Lower leg skin (tissue), 4 donors: ENCODE measurements at regions not wholly inside any gene's neighbourhood (a gene's known extent, or its start where the extent isn't known, plus 50 kb on each side); places are given as distances from the start of the nearest gene placed in this dataset.

ENCODE experiments used
- DNase-seq, 2 donors: peaks; one replicate each; pipeline ENCODE4 v3.0.0-alpha.2; 2019; ENCODE audit warnings: low spot score in 2 of 2
- H3K4me3 ChIP-seq: fragments of 200-600 bp; sonication (generic); 2 replicates; pipeline ENCODE4 v1.5.1; 2017; ENCODE audit warnings: mild to moderate bottlenecking, low read depth; ENCODE audit not compliant: poor library complexity, severe bottlenecking
- CTCF ChIP-seq, 3 donors: fragments of 450-650 bp; IDR thresholded peaks; one replicate each; pipeline ENCODE4 v1.5.1; 2016; ENCODE audit warnings: antibody characterized with exemption in 3 of 3, mild to moderate bottlenecking in 3 of 3, moderate library complexity in 2 of 3
- POLR2A ChIP-seq, 2 donors: fragments of 450-650 bp; IDR thresholded peaks; one replicate each; pipeline ENCODE4 v1.6.1; 2016 to 2017; ENCODE audit warnings: antibody characterized with exemption in 2 of 2, mild to moderate bottlenecking in 1 of 2, moderate library complexity in 1 of 2
- WGBS, 2 donors: methylation state at CpG; one replicate each; pipeline ENCODE4 v1.1.5; 2018; 5-methylcytosine and 5-hydroxymethylcytosine counted together
- intact Hi-C: fragments of 100-400 bp; cut with DNase I; formaldehyde crosslinking; loops from one replicate; pipeline ENCODE4 v1.15.0; 2023; ENCODE audit warnings: low total_unique reads

GRCh38 chr2:217494557-217494956 is 508.2 kb downstream of the TNS1 start:
- no peak for DNase-seq
- intact Hi-C loops = no loop called here
- no peak overlapping the region for H3K4me3 ChIP-seq
- no peak for TF ChIP-seq CTCF (IDR thresholded peaks at IDR 0.05)
- no peak for TF ChIP-seq POLR2A (IDR thresholded peaks at IDR 0.05)
- 73 to 83% methylated on average over 4 of the region's 4 CpGs for WGBS, 2 donors

- no peak overlapping the region for H3K4me3 ChIP-seq
- TF ChIP-seq POLR2A (IDR thresholded peaks at IDR 0.05) = no peak
- TF ChIP-seq CTCF (IDR thresholded peaks at IDR 0.05) = no peak
- WGBS, 2 donors = 47 to 68% methylated on average over 2 of the region's 2 CpGs
- intact Hi-C loops = no loop called here
- no peak for DNase-seq
Measured at GRCh38 chr2:217491271-217491670, 511.5 kb downstream of the TNS1 start.

- DNase-seq = peak; percentile 53 to 86
Measured at GRCh38 chr2:217489145-217489960, 513.4 kb downstream of the TNS1 start.

GRCh38 chr2:217484046-217484445 is 518.7 kb downstream of the TNS1 start:
- intact Hi-C loops = no loop called here
- TF ChIP-seq CTCF (IDR thresholded peaks at IDR 0.05) = no peak
- no peak for TF ChIP-seq POLR2A (IDR thresholded peaks at IDR 0.05)
- no peak overlapping the region for H3K4me3 ChIP-seq
- DNase-seq = no peak
- 64 to 76% methylated on average over 1 of the region's 1 CpG for WGBS, 2 donors

More at GRCh38 chr2:217489145-217489960, 513.4 kb downstream of the TNS1 start:
- intact Hi-C loops = no loop called here
- no peak overlapping the region for H3K4me3 ChIP-seq
- TF ChIP-seq CTCF (IDR thresholded peaks at IDR 0.05) (no peak), POLR2A (IDR thresholded peaks at IDR 0.05) (no peak)
- WGBS, 2 donors = 50 to 57% methylated on average over 25 of the region's 25 CpGs

GRCh38 chr2:217482056-217482710 is 520.6 kb downstream of the TNS1 start:
- intact Hi-C loops = no loop called here
- TF ChIP-seq POLR2A (IDR thresholded peaks at IDR 0.05) (no peak), CTCF (IDR thresholded peaks at IDR 0.05) (no peak)
- no peak for DNase-seq
- 34 to 56% methylated on average over 1 of the region's 1 CpG for WGBS, 2 donors
- no peak overlapping the region for H3K4me3 ChIP-seq
